IMR-90 (cell line): ENCODE measurements at regions not wholly inside any gene's neighbourhood (a gene's known extent, or its start where the extent isn't known, plus 50 kb on each side); places are given as distances from the start of the nearest gene placed in this dataset.

ENCODE experiments used
- ATAC-seq: fragments of 200-7000 bp; cut with Tn5 transposase; 2 replicates; pipeline ENCODE4 v1.9.1; 2020; ENCODE audit warnings: low read depth, mild to moderate bottlenecking, moderate library complexity
- BruUV-seq: library from RNA; stranded (reverse); fragments of 400-500 nt; replicated peaks from 2 replicates; lab custom pipeline; 2021; lab: Mats Ljungman, UMichigan
- CTCF ChIA-PET: fragments of 300-600 bp; formaldehyde crosslinking; extraction: SDS; loops from one replicate; lab custom pipeline; 2021; ENCODE audit warnings: antibody characterized with exemption; lab: Yijun Ruan, JAX
- POLR2A ChIA-PET: fragments of 300-600 bp; sonication (Branson Sonifier 250); formaldehyde crosslinking; loops from one replicate; lab custom pipeline; 2022; ENCODE audit warnings: antibody characterized with exemption; ENCODE audit not compliant: unreplicated experiment; lab: Charles Lee
- DNase-seq: peaks from one replicate; pipeline ENCODE4 v3.0.0; 2013
- H2AFZ ChIP-seq: replicated peaks from 2 replicates; pipeline ENCODE3; 2013; ENCODE audit warnings: low read length, mild to moderate bottlenecking; ENCODE audit not compliant: poor library complexity
- H2AK5ac ChIP-seq: 2 replicates; pipeline ENCODE4 v1.6.1; 2013; ENCODE audit warnings: low read depth, low read length, inconsistent platforms
- H2AK9ac ChIP-seq: replicated peaks from 2 replicates; pipeline ENCODE3; 2013; ENCODE audit warnings: mild to moderate bottlenecking, low read depth, low read length, moderate library complexity; ENCODE audit not compliant: poor library complexity
- H2BK120ac ChIP-seq: 2 replicates; pipeline ENCODE4 v1.6.1; 2013; ENCODE audit warnings: low read depth, low read length, inconsistent platforms
- H2BK15ac ChIP-seq: 3 replicates; pipeline ENCODE4 v1.6.1; 2013; ENCODE audit warnings: low read depth, low read length, inconsistent platforms
- H2BK20ac ChIP-seq: 2 replicates; pipeline ENCODE4 v1.6.1; 2013; ENCODE audit warnings: low read depth, mild to moderate bottlenecking, inconsistent platforms, low read length, moderate library complexity
- H2BK5ac ChIP-seq: 2 replicates; pipeline ENCODE4 v1.6.1; 2013; ENCODE audit warnings: mild to moderate bottlenecking, low read depth, low read length, inconsistent platforms; ENCODE audit not compliant: poor library complexity, severe bottlenecking
- H3K14ac ChIP-seq: replicated peaks from 2 replicates; pipeline ENCODE4 v1.6.1; 2013; ENCODE audit warnings: low read depth, low read length, inconsistent platforms
- H3K18ac ChIP-seq: 2 replicates; pipeline ENCODE4 v1.6.1; 2013; ENCODE audit warnings: low read depth, low read length, control low read depth
- H3K23ac ChIP-seq: 2 replicates; pipeline ENCODE4 v1.6.1; 2013; ENCODE audit warnings: low read depth, low read length, inconsistent platforms
- H3K27ac ChIP-seq: 2 replicates; pipeline ENCODE4 v1.5.1; 2013; ENCODE audit warnings: mild to moderate bottlenecking, control low read depth, low read length; ENCODE audit not compliant: insufficient read depth
- H3K27me3 ChIP-seq: 2 replicates; pipeline ENCODE4 v1.6.1; 2013; ENCODE audit warnings: low read length; ENCODE audit not compliant: control insufficient read depth, insufficient read depth
- H3K36me3 ChIP-seq: 2 replicates; pipeline ENCODE4 v1.6.1; 2013; ENCODE audit warnings: low read length, mixed read lengths; ENCODE audit not compliant: control insufficient read depth, insufficient read depth
- H3K4ac ChIP-seq: 2 replicates; pipeline ENCODE4 v1.6.1; 2013; ENCODE audit warnings: low read depth, low read length, inconsistent platforms
- H3K4me1 ChIP-seq: 2 replicates; pipeline ENCODE4 v1.6.1; 2013; ENCODE audit warnings: low read length, mixed read lengths; ENCODE audit not compliant: control insufficient read depth, insufficient read depth
- H3K4me2 ChIP-seq: 2 replicates; pipeline ENCODE4 v1.6.1; 2013; ENCODE audit warnings: low read depth, mild to moderate bottlenecking, control low read depth, low read length, moderate library complexity
- H3K4me3 ChIP-seq: 2 replicates; pipeline ENCODE4 v1.5.1; 2013; ENCODE audit warnings: low read depth, mild to moderate bottlenecking, control low read depth, low read length, moderate library complexity; ENCODE audit not compliant: insufficient read depth
- H3K56ac ChIP-seq: 2 replicates; pipeline ENCODE4 v1.6.1; 2013; ENCODE audit warnings: low read length, inconsistent platforms; ENCODE audit not compliant: insufficient read depth; ENCODE audit errors: extremely low read depth
- H3K79me1 ChIP-seq, 2 experiments: 2 replicates each; pipeline ENCODE4 v1.6.1; 2013; ENCODE audit warnings: low read length in 2 of 2, inconsistent platforms in 1 of 2, low read depth in 1 of 2
- H3K9ac ChIP-seq: 2 replicates; pipeline ENCODE4 v1.6.1; 2013; ENCODE audit warnings: low read depth, low read length, control low read depth
- H3K9me1 ChIP-seq: 2 replicates; pipeline ENCODE4 v1.6.1; 2013; ENCODE audit warnings: low read length, inconsistent platforms; ENCODE audit not compliant: insufficient read depth
- H3K9me3 ChIP-seq: 2 replicates; pipeline ENCODE4 v1.6.1; 2013; ENCODE audit warnings: low read length; ENCODE audit not compliant: control insufficient read depth, insufficient read depth
- H4K20me1 ChIP-seq: 2 replicates; pipeline ENCODE4 v1.6.1; 2013; ENCODE audit warnings: low read length, inconsistent platforms; ENCODE audit not compliant: insufficient read depth
- H4K5ac ChIP-seq: 2 replicates; pipeline ENCODE4 v1.6.1; 2013; ENCODE audit warnings: mild to moderate bottlenecking, low read depth, low read length, control low read depth
- H4K8ac ChIP-seq, 2 experiments: 2 replicates each; pipeline ENCODE4 v1.6.1; 2013; ENCODE audit warnings: low read depth in 2 of 2, low read length in 2 of 2, control low read depth in 1 of 2, inconsistent platforms in 1 of 2
- H4K91ac ChIP-seq: 2 replicates; pipeline ENCODE4 v1.6.1; 2013; ENCODE audit warnings: low read depth, low read length, inconsistent platforms; ENCODE audit not compliant: insufficient read depth
- CEBPB ChIP-seq: IDR thresholded peaks from 2 replicates; pipeline ENCODE4 v1.6.1; 2012; ENCODE audit warnings: low read depth, low read length, improper control_type of control experiment
- RFX5 ChIP-seq: IDR thresholded peaks from 2 replicates; pipeline ENCODE4 v1.8.0; 2012; ENCODE audit warnings: low read depth, mild to moderate bottlenecking, low read length, moderate library complexity
- WGBS, 2 experiments: methylation state at CpG; one replicate each; pipeline versions ENCODE4 v1.1.5 to v1.1.7; 2013; ENCODE audit warnings: missing lambda C conversion rate in 2 of 2; ENCODE audit not compliant: insufficient read length in 1 of 2; ENCODE audit errors: extremely low coverage in 2 of 2; 5-methylcytosine and 5-hydroxymethylcytosine counted together
- dilution Hi-C: fragments of 300-500 bp; cut with HindIII; formaldehyde crosslinking; loops from one replicate; pipeline ENCODE4 v1.14.3; 2018; ENCODE audit warnings: low sequenced_read_pairs; ENCODE audit not compliant: unreplicated experiment
- in situ Hi-C: fragments of 300-500 bp; cut with MboI; formaldehyde crosslinking; loops from 3 replicates; pipeline ENCODE4 v1.14.3; 2019; ENCODE audit warnings: low sequenced_read_pairs, inconsistent platforms, mixed read lengths
- intact Hi-C: fragments of 100-400 bp; cut with micrococcal nuclease; formaldehyde crosslinking; loops from 2 replicates; pipeline ENCODE4 v1.10.0; 2022
- TF ChIP-seq, protein P1 (sequence below): fragments of 150-350 bp; IDR thresholded peaks from 2 replicates; pipeline ENCODE4 v1.6.1; 2017; ENCODE audit warnings: mild to moderate bottlenecking, antibody characterized with exemption, low read length, low read depth

DNA sequence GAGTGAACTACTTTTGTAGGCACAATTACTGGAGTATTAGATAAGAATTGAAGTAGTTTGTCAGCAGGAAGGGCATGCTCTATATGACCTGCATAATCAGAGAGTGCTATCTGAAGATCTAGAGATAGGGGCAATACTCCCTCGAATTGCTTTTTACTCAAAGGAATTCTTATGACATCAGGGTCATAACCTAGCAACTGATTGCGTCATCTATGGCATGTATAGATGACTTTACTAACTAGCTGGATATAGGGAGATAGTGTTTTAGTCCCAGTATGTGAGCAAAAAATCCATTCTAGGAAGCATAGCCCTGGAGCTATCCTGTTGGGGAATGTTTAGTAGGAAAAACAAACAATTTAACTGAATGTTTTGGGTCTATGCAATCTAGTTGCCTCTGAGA is 109.5 kb upstream of the ZNF267 start:
- Histone ChIP-seq H4K20me1 (no peaks in the 10 kb centered on the region), H3K9me3 (peaks cover 38% of the 10 kb centered on the region), H2AFZ (no peak overlapping the region), H3K56ac (no peak overlapping the region), H3K4me3 (no peak overlapping the region), H3K9me1 (no peaks in the 10 kb centered on the region), H3K4me1 (no peaks in the 10 kb centered on the region), H3K14ac (no peak overlapping the region), H3K23ac (no peak overlapping the region), H3K27me3 (no peaks in the 10 kb centered on the region), H2AK9ac (no peak overlapping the region), H3K4ac (no peak overlapping the region), H4K91ac (no peak overlapping the region), H4K5ac (no peak overlapping the region), H3K79me1 (no peaks in the 10 kb centered on the region), H3K4me2 (no peak overlapping the region), H4K8ac (no peak overlapping the region), H2BK120ac (no peak overlapping the region), H2BK5ac (no peak overlapping the region), H2BK15ac (no peak overlapping the region), H2AK5ac (no peak overlapping the region), H3K9ac (no peak overlapping the region), H3K18ac (no peak overlapping the region), H3K36me3 (no peaks in the 10 kb centered on the region), H3K27ac (no peak overlapping the region), H2BK20ac (no peak overlapping the region)
- in situ Hi-C loops, result loop anchor here (10.0 kb wide), 1 partner anchor 59 kb away; no protein-coding TSS in a partner anchor
- BruUV-seq, result no TSS peak
- intact Hi-C loops, result no loop called here
- ChIA-PET POLR2A (no interaction called here), CTCF (no interaction called here)
- no CpG with 5 or more reads among the region's 2 CpGs for WGBS, 2 experiments
- DNase-seq, result no peak
- dilution Hi-C loops, result no loop called here
- no peak for TF ChIP-seq RFX5
- TF ChIP-seq, protein P1, sequence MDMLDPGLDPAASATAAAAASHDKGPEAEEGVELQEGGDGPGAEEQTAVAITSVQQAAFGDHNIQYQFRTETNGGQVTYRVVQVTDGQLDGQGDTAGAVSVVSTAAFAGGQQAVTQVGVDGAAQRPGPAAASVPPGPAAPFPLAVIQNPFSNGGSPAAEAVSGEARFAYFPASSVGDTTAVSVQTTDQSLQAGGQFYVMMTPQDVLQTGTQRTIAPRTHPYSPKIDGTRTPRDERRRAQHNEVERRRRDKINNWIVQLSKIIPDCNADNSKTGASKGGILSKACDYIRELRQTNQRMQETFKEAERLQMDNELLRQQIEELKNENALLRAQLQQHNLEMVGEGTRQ, result no peak
- peak; percentile 57 for TF ChIP-seq CEBPB
- no peak for ATAC-seq
